ENCODE measurements at regions not wholly inside any gene's neighbourhood (a gene's known extent, or its start where the extent isn't known, plus 50 kb on each side); places are given as distances from the start of the nearest gene placed in this dataset.

- Mint-ChIP-seq H3K27me3 (ENCODE audit: low read depth) (peaks cover 23% of the 10 kb centered on the region), H3K36me3 (ENCODE audit: low read depth) (no peaks in the 10 kb centered on the region), H3K4me1 (peaks cover 52% of the 10 kb centered on the region), H3K27ac (peak overlapping the region; percentile 12 to 78 (median 36)), H3K4me3 (peak overlapping the region in 1 of 3 experiments; percentile 2), H3K9me3 (no peaks in the 10 kb centered on the region)
- TF ChIP-seq CTCF (IDR thresholded peaks at IDR 0.05; ENCODE audit: unreplicated experiment in 3 of 3), result no peak
Observed at GRCh38 chr2:129766374-129766993, 213.0 kb upstream of the RAB6C start.

- Mint-ChIP-seq H3K27me3 (ENCODE audit: low read depth) (peaks cover 29% of the 10 kb centered on the region), H3K27ac (peak overlapping the region; percentile 66 to 97 (median 96)), H3K4me1 (peaks cover 58% of the 10 kb centered on the region), H3K9me3 (peaks cover under 1% of the 10 kb centered on the region), H3K4me3 (no peak overlapping the region), H3K36me3 (ENCODE audit: low read depth) (no peaks in the 10 kb centered on the region)
- TF ChIP-seq CTCF (IDR thresholded peaks at IDR 0.05; ENCODE audit: unreplicated experiment in 3 of 3), result no peak
Observed at GRCh38 chr2:129767346-129768035, 212.0 kb upstream of the RAB6C start.

- Mint-ChIP-seq H3K9me3 (peaks cover 2% of the 10 kb centered on the region), H3K27me3 (ENCODE audit: low read depth) (peaks cover 29% of the 10 kb centered on the region), H3K4me3 (no peak overlapping the region), H3K36me3 (ENCODE audit: low read depth) (no peaks in the 10 kb centered on the region), H3K4me1 (peaks cover 58% of the 10 kb centered on the region), H3K27ac (peak overlapping the region; percentile 66 to 97 (median 96))
- no peak for TF ChIP-seq CTCF (IDR thresholded peaks at IDR 0.05; ENCODE audit: unreplicated experiment in 3 of 3)
Observed at GRCh38 chr2:129768036-129768386, 211.5 kb upstream of the RAB6C start.

GRCh38 chr2:129768485-129769184 lies 210.8 kb upstream of the RAB6C start:
- Mint-ChIP-seq H3K4me3 (peak overlapping the region in 2 of 3 experiments; percentile 29 to 41), H3K36me3 (ENCODE audit: low read depth) (no peaks in the 10 kb centered on the region), H3K9me3 (peaks cover 5% of the 10 kb centered on the region), H3K27ac (peak overlapping the region; percentile 96 to 99 (median 97)), H3K27me3 (ENCODE audit: low read depth) (peaks cover 29% of the 10 kb centered on the region), H3K4me1 (peaks cover 58% of the 10 kb centered on the region)
- TF ChIP-seq CTCF (IDR thresholded peaks at IDR 0.05; ENCODE audit: unreplicated experiment in 3 of 3), result no peak

GRCh38 chr2:129769185-129769991 lies 210.1 kb upstream of the RAB6C start:
- Mint-ChIP-seq H3K4me3 (peak overlapping the region in 2 of 3 experiments; percentile 29 to 41), H3K36me3 (ENCODE audit: low read depth) (no peaks in the 10 kb centered on the region), H3K9me3 (peaks cover 6% of the 10 kb centered on the region), H3K4me1 (peaks cover 52% of the 10 kb centered on the region), H3K27ac (peak overlapping the region; percentile 96 to 99 (median 97)), H3K27me3 (ENCODE audit: low read depth) (peaks cover 29% of the 10 kb centered on the region)
- no peak for TF ChIP-seq CTCF (IDR thresholded peaks at IDR 0.05; ENCODE audit: unreplicated experiment in 3 of 3)

All from nephron (organoid).